Posterior cingulate gyrus (tissue), 11 donors: ENCODE measurements at regions not wholly inside any gene's neighbourhood (a gene's known extent, or its start where the extent isn't known, plus 50 kb on each side); places are given as distances from the start of the nearest gene placed in this dataset.

ENCODE experiments used
- DNase-seq, 10 donors: peaks; one replicate each; pipeline versions ENCODE4 v3.0.0 to v3.0.0-alpha.2; 2020 to 2021; ENCODE audit warnings: mixed read lengths in 3 of 10
- intact Hi-C: fragments of 100-400 bp; cut with DNase I; formaldehyde crosslinking; loops from one replicate; pipeline ENCODE4 v1.15.1; 2023

DNA sequence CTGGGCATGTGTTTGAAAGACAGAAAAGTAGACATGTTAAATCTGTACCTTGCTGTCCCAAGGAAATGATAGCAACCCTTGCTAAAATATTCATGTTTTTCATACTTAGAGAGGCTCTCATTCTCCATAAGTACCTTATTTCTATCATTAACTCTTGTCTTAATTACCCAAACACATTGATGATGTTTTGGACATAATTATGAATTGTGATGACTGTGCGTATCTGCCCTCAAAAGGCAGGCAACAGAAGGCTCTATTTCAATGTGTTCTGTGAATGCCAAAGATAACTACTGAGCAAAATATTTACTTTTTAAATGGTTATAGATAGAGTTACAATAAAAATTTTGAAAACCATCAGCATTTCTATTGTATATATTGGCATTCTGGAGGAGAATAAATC lies 1263.8 kb downstream of the ZPLD1 start:
- no peak for DNase-seq
- intact Hi-C loops = no loop called here

DNA sequence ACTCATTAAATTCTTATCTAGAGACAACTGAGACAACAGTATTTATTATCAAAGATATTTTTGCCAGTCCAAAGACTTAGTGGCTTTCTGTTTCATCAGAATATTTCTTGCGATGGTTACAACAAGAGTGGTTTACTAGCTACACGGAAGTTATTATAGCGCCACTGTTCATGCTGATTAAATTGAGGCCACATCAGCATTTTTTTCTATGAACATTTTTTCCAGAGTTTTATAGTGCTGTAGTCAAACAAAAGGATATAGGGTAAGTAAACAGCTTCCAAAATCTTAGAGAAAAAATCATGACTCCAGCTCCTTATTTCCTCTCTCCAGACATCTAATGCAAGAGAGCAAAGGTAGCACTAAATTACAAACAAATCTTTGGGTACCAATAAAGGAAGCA lies 1264.4 kb downstream of the ZPLD1 start:
- no peak for DNase-seq
- intact Hi-C loops = no loop called here

- no peak for DNase-seq
- intact Hi-C loops = no loop called here
Observed at GRCh38 chr3:103705641-103706040, 1270.8 kb downstream of the ZPLD1 start.

- intact Hi-C loops = no loop called here
- DNase-seq = no peak
Observed at GRCh38 chr3:103706671-103707070, 1271.9 kb downstream of the ZPLD1 start.

GRCh38 chr3:103711670-103712069 lies 1276.9 kb downstream of the ZPLD1 start:
- DNase-seq = no peak
- intact Hi-C loops = no loop called here

GRCh38 chr3:103712320-103713008 lies 1277.6 kb downstream of the ZPLD1 start:
- intact Hi-C loops = no loop called here
- DNase-seq = no peak

DNA sequence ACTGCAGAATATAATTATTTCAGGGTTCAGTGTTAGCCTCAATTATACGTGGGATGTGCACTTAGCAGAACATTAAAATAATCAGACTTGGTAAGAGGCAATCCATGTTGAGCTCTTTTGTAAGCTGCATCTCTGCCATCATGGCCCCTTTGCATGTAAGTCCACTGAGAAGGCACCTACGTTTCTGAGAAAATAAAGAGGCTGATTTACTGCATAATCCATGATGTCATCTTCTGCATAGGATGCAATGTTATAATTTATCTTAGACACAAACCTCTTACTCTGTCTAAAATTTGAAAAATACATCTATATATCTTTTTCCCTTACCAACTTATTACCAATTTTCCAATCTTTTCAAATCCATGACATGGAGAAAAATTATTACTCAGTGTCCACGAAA lies 1294.7 kb downstream of the ZPLD1 start:
- no peak for DNase-seq
- intact Hi-C loops = no loop called here

DNA sequence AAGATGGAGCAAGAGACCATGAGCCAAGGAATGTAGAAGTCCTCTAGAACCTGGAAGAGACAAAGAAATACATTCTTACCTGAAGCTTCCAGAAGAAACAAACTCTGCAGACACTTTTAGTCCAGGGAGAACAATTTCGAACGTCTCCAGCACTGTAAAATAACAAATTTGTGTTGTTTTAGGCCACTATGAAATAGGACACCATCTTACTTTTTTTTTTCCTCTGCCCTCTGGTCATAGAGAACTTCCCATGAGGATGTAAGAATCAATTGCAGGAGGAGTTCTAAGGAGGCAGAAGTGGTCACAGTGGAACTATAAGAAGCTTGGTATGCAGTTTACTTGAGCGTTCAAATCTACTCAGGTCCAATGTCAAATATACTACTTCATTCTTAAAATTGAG lies 1295.9 kb downstream of the ZPLD1 start:
- intact Hi-C loops = no loop called here
- no peak for DNase-seq

- intact Hi-C loops = no loop called here
- no peak for DNase-seq
Observed at GRCh38 chr3:103752986-103753385, 1318.2 kb downstream of the ZPLD1 start.

GRCh38 chr3:103767635-103768034 lies 1332.8 kb downstream of the ZPLD1 start:
- intact Hi-C loops = no loop called here
- DNase-seq = peak in 1 of 10 donors; percentile 56

GRCh38 chr3:103785017-103785416 lies 1350.2 kb downstream of the ZPLD1 start:
- no peak for DNase-seq
- intact Hi-C loops = no loop called here

GRCh38 chr3:103785537-103785936 lies 1350.7 kb downstream of the ZPLD1 start:
- DNase-seq = no peak
- intact Hi-C loops = no loop called here

DNA sequence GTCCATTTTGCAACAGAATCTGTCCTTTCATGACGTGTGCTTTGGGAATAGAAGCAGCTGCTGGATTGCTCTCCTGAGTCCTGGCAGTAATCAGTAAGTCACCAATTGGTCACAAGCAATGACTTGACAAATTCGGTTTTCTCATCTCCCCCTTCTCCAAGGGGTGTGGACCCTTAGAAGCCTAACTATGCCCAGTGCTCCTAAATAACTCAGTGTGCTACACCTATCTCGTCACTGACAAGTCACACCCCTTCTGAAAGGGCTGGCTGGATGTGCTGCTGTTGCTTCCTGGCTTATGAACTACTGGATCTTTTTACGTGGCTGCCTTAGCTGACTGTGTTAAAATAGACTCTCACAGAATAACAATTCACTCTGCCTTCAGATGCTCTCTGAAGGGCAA lies 1351.5 kb downstream of the ZPLD1 start:
- peak in 1 of 10 donors; percentile 16 for DNase-seq
- intact Hi-C loops = no loop called here

DNA sequence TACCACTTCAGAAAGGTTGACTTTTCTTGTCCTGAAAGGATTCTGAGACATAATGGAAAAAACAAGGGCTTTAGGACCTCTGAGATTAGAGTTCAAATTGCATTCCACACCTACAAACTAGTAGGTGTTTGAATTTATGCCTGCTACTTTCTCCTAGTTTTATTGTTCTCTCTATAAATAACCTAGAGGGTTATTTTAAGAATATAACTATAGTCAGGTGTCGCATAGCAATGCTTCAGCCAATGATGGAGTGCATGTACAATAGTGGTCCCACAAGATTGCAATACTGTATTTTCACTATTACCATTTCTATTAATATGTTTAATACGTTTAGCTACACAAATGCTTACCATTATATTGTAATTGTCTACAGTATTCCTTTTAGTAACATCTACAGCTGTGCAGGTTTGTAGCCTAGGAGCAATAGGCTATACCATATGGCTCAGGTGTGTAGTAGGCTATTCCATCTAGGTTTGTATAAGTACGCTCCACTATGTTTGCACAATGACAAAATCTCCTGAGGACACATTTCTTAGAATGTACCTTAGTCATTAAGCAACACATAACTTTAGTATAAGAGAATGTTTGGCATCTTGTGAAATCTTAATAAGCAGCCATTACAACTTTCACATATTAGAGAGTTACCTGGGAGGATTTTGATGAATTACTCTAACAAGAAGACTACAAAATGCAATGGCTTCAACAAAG lies 1352.5 kb downstream of the ZPLD1 start:
- intact Hi-C loops = no loop called here
- DNase-seq = no peak

GRCh38 chr3:103787879-103788278 lies 1353.1 kb downstream of the ZPLD1 start:
- intact Hi-C loops = no loop called here
- DNase-seq = no peak

DNA sequence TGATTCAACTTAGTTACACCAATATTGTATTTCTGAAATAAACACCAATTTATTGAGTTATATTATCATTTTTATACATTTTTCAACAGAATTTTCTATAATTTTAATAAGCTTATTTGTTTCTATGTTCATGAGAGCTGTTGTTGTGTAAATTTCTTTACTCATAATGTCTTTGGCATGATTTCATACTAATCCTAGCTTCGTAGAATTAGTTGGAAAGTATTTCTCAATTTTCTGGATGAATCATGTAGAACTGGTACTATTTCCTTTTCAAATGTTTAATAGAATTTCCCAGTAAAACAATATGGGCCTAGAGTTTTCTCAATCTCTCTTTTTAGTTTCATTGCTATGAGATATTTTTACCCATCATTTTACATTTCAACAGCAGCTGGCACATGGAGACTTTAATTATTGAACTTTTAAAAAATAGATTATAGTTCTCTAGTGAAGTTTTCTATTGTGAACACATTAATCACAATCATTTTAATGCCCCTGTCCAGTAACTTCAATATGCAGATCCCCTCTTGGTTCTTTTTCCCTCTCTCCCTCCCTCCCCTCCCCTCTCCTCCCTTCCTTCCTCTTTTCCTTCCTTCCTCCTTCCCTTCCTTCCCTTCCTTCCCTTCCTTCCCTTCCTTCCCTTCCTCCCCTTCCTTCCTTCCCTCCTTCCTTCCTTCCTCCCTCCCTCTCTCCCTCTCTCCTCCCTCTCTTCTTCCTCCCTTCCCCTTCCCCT lies 1357.1 kb downstream of the ZPLD1 start:
- DNase-seq = no peak
- intact Hi-C loops = no loop called here

DNA sequence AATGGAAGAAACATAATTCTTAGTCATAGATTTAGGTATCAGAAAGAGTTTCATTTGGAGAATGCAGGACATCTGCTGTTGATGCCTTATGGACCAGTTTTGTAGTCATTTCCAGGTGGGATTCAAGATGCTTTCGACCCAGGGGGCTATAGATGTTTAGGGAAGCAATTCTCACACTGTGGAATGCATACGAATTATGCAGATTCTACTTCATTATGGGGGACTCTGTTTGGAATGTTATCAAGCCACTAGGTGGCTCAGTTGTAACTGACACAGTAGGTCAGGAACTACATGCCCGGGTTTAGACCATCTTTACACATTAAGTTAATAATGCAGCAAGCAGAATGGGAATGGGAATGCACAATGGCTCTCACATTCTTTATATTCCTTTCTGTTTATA lies 1359.8 kb downstream of the ZPLD1 start:
- intact Hi-C loops = no loop called here
- no peak for DNase-seq

DNA sequence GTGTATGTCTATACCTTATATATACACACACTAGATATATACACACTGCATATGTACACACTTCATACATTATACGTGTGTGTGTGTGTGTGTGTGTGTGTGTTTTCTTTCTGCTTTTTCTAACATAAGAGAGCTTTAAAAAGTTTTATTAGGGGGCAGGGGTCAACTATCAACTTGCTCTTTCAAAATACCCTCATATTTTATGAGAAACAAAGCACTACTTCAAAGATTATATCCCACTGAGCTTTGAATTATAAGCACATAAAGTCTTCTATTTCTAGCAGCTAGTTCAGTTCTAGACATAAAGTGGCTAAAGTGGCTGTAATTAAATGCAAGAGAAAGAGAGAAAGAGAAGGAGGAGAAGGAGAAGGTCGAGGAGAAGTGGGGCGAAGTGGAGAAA lies 1361.3 kb downstream of the ZPLD1 start:
- intact Hi-C loops = no loop called here
- no peak for DNase-seq

GRCh38 chr3:103803787-103804186 lies 1369.0 kb downstream of the ZPLD1 start:
- DNase-seq = no peak
- intact Hi-C loops = no loop called here

- DNase-seq = no peak
- intact Hi-C loops = no loop called here
Observed at GRCh38 chr3:103810167-103810566, 1375.4 kb downstream of the ZPLD1 start.

GRCh38 chr3:103813955-103814354 lies 1379.1 kb downstream of the ZPLD1 start:
- no peak for DNase-seq
- intact Hi-C loops = no loop called here

DNA sequence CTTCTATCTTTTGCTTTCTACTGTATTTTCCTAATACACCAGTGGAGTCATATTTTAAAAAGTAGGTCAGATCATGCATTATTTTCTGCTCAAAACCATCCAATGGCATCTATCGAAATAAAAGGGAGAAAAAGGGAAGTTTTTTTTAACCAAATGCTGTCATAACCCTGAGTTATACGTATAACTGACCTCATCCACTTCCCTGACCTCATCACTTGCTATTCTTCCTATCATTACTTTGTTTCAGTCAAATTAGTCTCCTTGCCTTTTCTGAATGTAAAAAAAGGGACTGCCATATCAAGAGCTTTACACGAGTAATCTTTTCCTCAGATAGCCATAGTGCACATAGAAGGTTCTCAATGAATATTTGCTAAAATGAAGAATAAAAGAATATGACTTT lies 1383.6 kb downstream of the ZPLD1 start:
- intact Hi-C loops = no loop called here
- no peak for DNase-seq
